ENCODE measurements at regions not wholly inside any gene's neighbourhood (a gene's known extent, or its start where the extent isn't known, plus 50 kb on each side); places are given as distances from the start of the nearest gene placed in this dataset.

DNA sequence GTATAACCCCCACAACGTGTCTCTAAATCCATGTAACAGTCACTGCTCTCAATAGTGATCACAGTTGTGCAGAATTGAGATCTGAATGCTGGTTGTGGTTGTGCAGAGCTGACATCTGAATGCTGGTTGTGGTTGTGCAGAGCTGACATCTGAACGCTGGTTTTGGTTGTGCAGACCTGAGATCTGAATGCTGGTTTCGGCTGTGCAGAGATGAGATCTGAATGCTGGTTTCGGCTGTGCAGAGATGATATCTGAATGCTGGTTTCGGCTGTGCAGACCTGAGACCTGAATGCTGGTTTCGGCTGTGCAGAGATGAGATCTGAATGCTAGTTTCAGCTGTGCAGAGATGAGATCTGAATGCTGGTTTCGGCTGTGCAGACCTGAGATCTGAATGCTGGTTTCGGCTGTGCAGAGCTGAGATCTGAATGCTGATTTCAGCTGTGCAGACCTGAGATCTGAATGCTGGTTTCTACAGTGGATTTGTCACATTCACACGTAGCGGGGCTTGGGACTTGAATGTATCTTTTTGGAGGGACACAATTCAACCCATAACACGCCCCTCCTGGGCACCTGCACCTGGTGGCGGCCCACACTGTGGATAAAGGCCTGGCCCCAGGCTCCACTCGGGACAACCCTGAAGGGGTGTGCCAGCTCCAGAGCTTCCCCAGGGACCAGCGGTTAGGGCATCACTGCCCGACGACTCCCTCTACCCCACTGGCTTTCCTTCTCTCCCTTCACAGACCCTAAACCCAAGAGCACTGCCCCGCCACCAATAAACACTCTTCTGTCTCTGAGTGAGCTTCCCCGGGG lies 51.1 kb upstream of the SLC66A3 start:
- DNase-seq = no peak

DNA sequence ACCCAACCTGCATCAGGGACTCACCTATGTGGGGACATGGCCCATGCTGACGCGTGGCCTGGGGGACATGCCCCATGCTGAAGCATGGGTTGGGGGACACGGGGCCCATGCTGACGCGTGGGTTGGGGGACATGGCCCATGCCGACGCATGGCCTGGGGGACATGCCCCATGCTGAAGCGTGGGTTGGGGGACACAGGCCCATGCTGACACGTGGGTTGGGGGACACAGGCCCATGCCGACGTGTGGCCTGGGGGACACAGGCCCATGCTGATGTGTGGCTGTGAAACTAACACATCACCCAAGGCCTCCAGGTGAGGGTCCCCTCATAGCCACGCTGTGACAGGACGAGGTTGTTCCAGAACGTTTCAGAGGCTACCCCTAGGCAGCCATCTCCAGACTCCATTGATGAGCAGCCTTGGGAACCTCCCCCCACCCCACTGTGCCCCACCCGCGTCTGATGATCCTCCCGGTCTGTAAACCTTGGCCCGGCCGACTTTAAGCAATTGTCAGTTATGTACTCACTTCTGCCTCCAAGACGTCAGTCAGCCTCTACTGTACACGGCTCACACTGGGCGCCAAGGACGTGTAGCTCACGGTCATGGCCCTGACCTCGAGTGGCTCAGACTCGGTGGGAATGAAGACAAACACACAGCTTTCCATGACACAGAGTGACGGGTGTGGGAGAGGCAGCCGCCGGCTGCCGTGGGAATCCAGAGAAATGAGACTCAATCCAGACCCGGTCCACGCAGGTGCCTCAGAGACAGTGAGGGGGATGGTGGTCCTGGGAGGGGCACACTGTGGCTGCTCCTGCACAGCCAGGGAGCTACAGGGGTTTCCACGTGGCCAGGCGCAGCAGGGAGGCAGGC lies 50.2 kb upstream of the SLC66A3 start:
- DNase-seq = no peak

Measured in AML-193 (cell line).